ENCODE measurements at regions not wholly inside any gene's neighbourhood (a gene's known extent, or its start where the extent isn't known, plus 50 kb on each side); places are given as distances from the start of the nearest gene placed in this dataset.

DNA sequence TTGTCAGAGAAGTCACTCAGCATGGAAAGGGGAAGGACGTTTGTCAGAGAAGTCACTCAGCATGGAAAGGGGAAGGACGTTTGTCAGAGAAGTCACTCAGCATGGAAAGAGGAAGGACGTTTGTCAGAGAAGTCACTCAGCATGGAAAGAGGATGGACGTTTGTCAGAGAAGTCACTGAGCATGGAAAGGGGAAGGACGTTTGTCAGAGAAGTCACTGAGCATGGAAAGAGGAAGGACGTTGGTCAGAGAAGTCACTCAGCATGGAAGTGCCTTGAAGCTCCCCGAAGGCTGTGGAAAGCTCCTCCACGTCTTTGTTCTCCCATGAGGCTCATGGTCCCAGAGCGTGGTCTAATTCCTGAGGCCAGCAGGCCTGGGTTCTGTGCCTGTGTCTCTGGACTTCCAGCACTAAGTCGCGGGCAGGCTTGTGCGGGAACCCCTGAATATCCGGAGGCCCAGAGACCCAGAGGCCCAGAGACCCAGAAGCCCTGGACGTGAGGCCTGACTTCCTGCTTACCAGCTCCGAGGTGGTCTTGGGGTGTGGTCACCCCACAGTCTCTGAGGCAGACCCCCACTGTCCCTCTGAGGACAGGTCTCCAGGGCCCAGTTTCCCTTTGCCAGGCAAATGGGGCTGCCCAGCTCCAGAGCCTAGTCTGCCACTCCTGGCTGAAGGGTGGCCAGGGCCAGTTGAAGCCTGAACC is 70.4 kb upstream of the TWIST2 start:
- TF ChIP-seq CTCF (IDR thresholded peaks at IDR 0.05) = no peak
- TF ChIP-seq POLR2AphosphoS5 (IDR thresholded peaks at IDR 0.05) = no peak
- TF ChIP-seq POLR2A (IDR thresholded peaks at IDR 0.05; ENCODE audit: low read depth) = no peak
- TF ChIP-seq EP300 (IDR thresholded peaks at IDR 0.05) = no peak

Data from esophagus muscularis mucosa (tissue), 4 donors.